RPMI7951 (cell line): ENCODE measurements at regions not wholly inside any gene's neighbourhood (a gene's known extent, or its start where the extent isn't known, plus 50 kb on each side); places are given as distances from the start of the nearest gene placed in this dataset.
"Not testable (repeated sequence)": the region's sequence is repeated elsewhere in the genome, so short reads cannot be mapped to it uniquely, and the experiment has no call there.

Source experiments
- DNase-seq: peaks from one replicate; pipeline ENCODE4 v3.0.0-alpha.2; 2012; ENCODE audit warnings: low read depth

- DNase-seq, result no peak
These were observed 221.9 kb downstream of the TTLL2 start for GRCh38 chr6:167546611-167547327.

- no peak for DNase-seq
These were observed 222.4 kb downstream of the TTLL2 start for GRCh38 chr6:167547328-167547692.

GRCh38 chr6:167547751-167548150 is 222.9 kb downstream of the TTLL2 start:
- peak; percentile 35 for DNase-seq

GRCh38 chr6:167548451-167548850 is 223.6 kb downstream of the TTLL2 start:
- DNase-seq, result peak; percentile 9

- DNase-seq, result no peak
These were observed 224.3 kb downstream of the TTLL2 start for GRCh38 chr6:167549213-167549612.

GRCh38 chr6:167550941-167551627 is 226.2 kb downstream of the TTLL2 start:
- no peak for DNase-seq

DNA sequence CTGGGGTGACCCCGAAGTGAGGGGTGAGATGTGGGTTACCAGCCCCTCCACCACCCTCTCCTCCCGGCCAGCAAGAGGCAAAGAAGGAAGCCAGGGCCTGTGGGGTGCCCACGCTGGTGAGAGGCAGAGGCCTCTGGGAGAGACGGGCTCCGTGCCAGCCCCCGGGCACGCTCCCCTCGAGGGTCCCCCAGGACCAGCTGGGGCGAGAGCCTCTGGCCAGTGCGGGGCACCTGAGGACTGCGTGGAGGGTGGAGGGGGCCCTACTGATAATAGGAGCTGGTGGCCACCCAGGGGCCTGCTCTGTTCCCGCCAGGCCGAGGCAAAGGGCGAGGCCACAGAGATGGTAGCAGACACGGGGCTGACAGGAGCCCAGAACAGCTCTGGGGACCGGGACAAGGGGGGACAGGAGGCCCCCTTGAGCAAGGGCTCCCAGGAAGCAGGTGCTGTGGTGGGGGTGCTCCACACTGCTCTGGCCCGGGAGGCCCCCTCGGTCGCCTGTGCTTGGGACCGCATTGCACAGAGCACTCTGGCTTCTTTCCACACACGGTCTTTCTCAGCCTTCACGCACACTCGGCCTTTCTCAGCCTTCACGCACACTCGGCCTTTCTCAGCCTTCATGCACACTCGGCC is 226.9 kb downstream of the TTLL2 start:
- DNase-seq, result no peak

DNA sequence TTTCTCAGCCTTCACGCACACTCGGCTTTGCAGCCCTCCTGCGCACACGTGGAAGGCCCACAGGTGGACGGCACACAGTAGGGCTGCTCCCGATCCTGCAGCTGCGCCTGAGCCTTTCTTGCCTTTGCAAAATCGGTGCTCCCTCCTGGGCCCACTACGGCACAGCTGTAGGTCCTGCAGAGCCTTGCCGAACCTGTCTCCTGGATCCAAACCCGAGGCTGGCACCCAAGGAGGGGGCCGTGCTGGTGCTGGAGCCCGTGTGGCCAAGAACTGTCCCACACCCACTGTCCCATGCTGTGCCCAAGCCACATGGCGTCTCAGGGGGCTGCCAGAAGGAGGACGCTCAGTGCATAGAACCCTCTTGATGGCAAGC is 227.4 kb downstream of the TTLL2 start:
- no peak for DNase-seq

GRCh38 chr6:167552961-167553735 is 228.3 kb downstream of the TTLL2 start:
- DNase-seq, result no peak

DNA sequence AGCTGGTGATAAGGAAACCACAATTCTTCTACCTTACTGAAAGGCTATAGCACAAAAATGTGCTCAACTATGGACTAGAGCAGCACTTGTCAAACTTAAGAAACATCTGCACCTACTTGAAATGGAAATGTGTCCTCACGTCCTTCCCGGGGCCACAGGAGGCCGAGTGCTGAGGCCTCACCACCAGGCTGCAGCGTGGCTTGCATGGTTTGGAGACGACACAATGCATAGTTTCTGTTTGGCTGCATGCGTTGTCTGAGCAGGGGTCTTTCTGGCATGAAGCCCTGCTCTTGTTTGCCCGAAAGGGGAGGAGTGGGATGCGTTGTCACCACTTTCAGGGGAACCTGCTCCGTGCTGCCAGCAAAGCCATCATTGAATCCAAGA is 228.8 kb downstream of the TTLL2 start:
- no peak for DNase-seq

DNA sequence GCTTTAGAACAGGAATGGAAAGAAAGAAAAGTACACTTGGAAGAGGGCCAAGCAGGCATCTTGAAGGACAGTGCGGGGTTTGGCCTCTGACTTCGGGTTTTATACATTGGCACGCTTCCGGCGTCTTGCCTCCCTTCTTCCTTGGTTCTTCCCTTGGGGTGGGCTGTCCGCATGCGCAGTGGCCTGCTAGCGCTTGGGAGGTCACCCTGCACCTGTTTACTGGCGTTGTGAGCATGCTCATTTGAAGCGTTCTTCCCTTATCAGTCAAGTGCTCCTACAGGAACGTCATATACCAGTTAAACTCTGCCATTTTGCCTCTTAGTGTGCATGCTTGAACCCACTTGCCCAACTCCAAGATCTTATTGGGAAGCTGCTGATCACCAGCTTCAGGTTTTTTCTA is 230.0 kb downstream of the TTLL2 start:
- DNase-seq, result no peak

DNA sequence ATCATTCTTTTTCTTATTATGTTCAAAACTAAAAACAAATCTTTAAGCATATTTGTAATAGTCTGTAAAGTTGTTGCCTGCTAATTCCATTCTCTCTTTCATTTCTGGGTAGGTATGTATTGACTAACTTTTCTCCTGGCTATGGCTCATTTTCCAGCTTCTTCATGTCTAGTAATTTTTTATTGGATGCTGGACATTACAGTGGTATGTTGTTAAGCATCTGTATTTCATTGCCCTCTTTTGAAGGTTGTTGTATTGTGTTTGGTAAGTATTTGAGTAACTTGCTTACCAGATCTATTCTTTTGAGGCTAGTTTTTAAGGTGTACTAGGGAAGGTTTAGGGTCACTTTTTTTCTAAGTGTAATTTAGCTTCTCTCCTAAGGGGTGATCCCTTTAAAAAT is 230.9 kb downstream of the TTLL2 start:
- no peak for DNase-seq

GRCh38 chr6:167557675-167558074 is 232.8 kb downstream of the TTLL2 start:
- DNase-seq, result no peak

DNA sequence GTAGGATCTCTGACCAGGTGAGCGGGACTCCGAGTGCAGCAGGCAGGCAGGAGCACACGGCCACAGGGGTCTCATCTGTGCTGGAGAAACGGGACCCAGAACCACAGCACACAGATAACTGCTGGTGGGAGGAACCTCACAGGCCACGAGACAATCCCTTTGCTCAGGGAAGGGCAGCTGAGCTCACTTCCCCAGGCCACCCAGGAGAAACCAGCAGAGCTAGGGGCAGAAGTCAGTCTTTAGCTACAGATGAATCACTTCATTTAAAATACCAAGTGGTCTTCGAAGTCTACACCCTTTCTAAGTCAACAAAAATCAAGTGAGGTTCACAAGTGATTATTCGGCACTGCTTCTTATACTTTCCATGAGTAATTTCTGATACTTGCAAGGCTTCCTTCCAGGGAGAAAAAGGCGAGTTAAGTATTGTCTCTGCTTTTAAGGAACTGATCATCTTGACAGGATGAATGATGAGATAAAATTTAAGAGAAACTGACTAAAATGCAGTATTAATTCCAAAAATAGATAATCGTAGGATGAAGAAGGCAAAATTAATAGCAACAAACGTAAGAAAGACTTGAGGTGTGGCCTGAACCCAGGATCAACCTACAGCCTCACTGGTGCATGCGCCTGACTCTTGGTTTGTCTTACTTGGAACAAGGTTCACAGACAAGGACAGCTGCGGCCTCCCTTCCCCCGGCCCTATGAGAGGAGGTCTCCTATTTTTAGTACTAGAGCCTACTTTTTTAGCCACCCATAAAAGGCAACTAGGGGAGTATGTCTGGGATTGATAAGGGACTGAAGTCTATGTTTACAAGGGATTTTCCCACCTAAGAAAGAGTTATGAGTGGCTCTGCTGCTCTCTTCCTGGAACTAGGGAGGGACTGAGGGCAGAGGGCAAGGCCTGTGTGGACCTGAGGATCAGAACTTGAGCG is 233.6 kb downstream of the TTLL2 start:
- no peak for DNase-seq

DNA sequence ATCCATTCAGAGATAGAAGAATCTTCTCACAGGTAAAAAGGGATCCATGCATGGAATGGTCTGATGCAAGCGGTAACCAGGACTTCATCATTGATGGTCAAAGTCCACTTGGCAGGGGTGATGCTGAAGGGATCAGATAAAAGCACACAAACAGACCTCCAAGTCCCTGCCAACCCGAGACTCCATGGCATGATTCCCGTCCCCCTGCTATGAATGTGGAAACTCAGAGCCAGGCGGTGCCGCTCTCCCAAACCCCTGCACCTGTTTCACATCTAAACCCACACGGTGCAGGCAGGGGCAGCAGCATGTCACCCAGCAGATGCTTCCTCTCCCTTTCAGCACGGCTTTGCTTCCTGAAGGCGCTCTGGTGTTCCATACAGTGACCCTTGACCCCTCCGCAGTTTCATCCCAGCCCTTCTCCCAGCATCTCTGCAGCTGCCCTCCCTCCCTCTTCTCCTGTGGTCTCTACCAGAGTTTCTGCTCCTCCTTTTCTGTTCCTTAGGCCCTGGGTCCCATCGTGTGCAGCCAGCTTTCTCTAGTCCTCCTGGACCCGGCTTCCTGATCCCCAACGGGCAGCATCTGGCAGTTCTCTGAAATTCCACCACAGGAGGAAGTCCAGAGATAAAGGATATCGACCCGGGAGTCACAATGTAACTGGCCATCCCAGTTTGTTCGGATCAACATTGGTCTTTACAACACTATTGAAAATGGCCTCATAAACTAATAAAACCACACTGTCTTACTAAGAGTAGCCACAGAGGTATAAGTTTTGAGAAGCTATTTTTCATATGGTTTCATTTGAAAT is 235.0 kb downstream of the TTLL2 start:
- no peak for DNase-seq

DNA sequence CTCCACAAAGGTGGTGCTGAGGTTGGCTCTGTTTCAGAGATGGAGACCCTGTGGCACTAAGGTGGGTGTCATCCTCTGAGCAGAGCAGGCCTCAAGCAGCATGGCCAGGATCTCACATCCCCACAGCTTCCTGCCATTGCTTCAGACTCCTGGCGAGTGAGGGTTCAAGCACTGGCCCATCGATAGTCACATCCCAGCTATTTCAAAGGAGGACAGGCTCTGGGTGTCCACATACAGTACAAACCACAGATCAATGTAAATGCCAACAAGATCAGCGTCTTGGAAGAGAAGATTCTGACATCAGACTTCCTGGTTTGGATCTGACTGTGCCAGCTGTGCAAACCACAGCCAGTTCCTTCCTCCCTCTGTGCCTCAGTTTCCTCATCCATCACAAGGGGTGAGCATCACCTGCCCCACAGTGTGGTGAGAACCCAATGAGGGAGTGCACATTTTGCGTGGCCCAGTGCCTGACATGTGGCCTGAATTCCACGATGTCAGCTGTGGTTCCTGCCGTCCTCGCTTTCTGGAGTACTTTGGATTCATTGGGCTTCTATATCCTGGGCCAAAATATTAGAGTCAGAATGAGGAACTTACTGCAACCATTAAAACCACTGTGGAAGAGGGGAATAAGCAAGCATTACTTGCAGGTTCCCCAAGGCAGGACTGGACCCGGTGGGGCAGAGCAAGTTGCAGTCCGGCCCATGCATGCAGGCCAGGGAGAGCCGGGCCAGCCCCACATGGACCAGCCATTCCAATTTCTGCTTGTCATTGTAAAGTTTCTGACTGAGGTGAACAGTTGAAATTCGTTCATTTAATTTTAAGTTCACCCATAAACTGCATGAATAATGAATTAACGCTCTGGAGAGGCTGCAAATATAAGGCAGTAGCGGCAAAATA is 236.0 kb downstream of the TTLL2 start:
- DNase-seq, result no peak

DNA sequence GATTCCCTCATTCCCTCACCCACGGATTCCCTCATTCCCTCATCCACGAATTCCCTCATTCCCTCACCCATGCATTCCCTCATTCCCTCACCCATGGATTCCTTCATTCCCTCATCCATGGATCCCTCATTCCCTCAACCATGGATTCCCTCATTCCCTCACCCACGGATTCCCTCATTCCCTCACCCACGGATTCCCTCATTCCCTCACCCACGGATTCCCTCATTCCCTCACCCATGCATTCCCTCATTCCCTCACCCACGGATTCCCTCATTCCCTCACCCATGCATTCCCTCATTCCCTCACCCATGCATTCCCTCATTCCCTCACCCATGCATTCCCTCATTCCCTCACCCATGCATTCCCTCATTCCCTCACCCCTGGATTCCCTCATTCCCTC is 238.0 kb downstream of the TTLL2 start:
- DNase-seq, result not testable (repeated sequence)

- no peak for DNase-seq
These were observed 239.7 kb downstream of the TTLL2 start for GRCh38 chr6:167564416-167565250.

GRCh38 chr6:167565388-167565787 is 240.5 kb downstream of the TTLL2 start:
- no peak for DNase-seq
